NOMO-1 treated with dmso at 0.1 percent for 144 hours (cell line): ENCODE measurements at regions not wholly inside any gene's neighbourhood (a gene's known extent, or its start where the extent isn't known, plus 50 kb on each side); places are given as distances from the start of the nearest gene placed in this dataset.
"Not testable (repeated sequence)": the region's sequence is repeated elsewhere in the genome, so short reads cannot be mapped to it uniquely, and the experiment has no call there.

Experiments used
- DNase-seq: peaks from one replicate; lab custom pipeline; 2025; ENCODE audit not compliant: unreplicated experiment; lab: John Stamatoyannopoulos, UW

GRCh38 chr16:80260906-80261311 lies 279.9 kb upstream of the DYNLRB2 start:
- no peak for DNase-seq

GRCh38 chr16:80259290-80259805 lies 281.4 kb upstream of the DYNLRB2 start:
- no peak for DNase-seq

- DNase-seq, result no peak
Observed at GRCh38 chr16:80258407-80258806, 282.4 kb upstream of the DYNLRB2 start.

- DNase-seq, result no peak
Observed at GRCh38 chr16:80254970-80255369, 285.8 kb upstream of the DYNLRB2 start.

- no peak for DNase-seq
Observed at GRCh38 chr16:80253741-80254140, 287.1 kb upstream of the DYNLRB2 start.

GRCh38 chr16:80250381-80250780 lies 290.4 kb upstream of the DYNLRB2 start:
- DNase-seq, result no peak

- DNase-seq, result not testable (repeated sequence)
Observed at GRCh38 chr16:80243303-80243702, 297.5 kb upstream of the DYNLRB2 start.

- DNase-seq, result not testable (repeated sequence)
Observed at GRCh38 chr16:80242279-80242678, 298.5 kb upstream of the DYNLRB2 start.

- DNase-seq, result no peak
Observed at GRCh38 chr16:80233097-80233835, 307.5 kb upstream of the DYNLRB2 start.

- DNase-seq, result no peak
Observed at GRCh38 chr16:80231888-80232287, 308.9 kb upstream of the DYNLRB2 start.

- DNase-seq, result no peak
Observed at GRCh38 chr16:80231121-80231520, 309.7 kb upstream of the DYNLRB2 start.

- DNase-seq, result no peak
Observed at GRCh38 chr16:80230328-80231120, 310.3 kb upstream of the DYNLRB2 start.

GRCh38 chr16:80226499-80226898 lies 314.3 kb upstream of the DYNLRB2 start:
- no peak for DNase-seq

- no peak for DNase-seq
Observed at GRCh38 chr16:80210787-80211186, 330.0 kb upstream of the DYNLRB2 start.

- no peak for DNase-seq
Observed at GRCh38 chr16:80208743-80209142, 332.1 kb upstream of the DYNLRB2 start.

- DNase-seq, result no peak
Observed at GRCh38 chr16:80208015-80208414, 332.8 kb upstream of the DYNLRB2 start.

GRCh38 chr16:80203821-80204220 lies 337.0 kb upstream of the DYNLRB2 start:
- no peak for DNase-seq

- no peak for DNase-seq
Observed at GRCh38 chr16:80202831-80203413, 337.9 kb upstream of the DYNLRB2 start.

- DNase-seq, result no peak
Observed at GRCh38 chr16:80200079-80200478, 340.7 kb upstream of the DYNLRB2 start.

GRCh38 chr16:80199614-80200013 lies 341.2 kb upstream of the DYNLRB2 start:
- no peak for DNase-seq
